Tibial nerve (tissue), 4 donors: ENCODE measurements at regions not wholly inside any gene's neighbourhood (a gene's known extent, or its start where the extent isn't known, plus 50 kb on each side); places are given as distances from the start of the nearest gene placed in this dataset.

ENCODE experiments used
- DNase-seq, 2 donors: peaks; one replicate each; pipeline ENCODE4 v3.0.0-alpha.2; 2019; ENCODE audit warnings: low spot score in 2 of 2
- H3K27ac ChIP-seq, 4 donors: fragments of 200-600 bp; sonication (generic) in 3 of 4; one replicate each; pipeline ENCODE4 v1.5.1; 2017 to 2019; ENCODE audit warnings: mild to moderate bottlenecking in 1 of 4
- H3K27me3 ChIP-seq, 2 donors: fragments of 200-600 bp; sonication (generic) in 1 of 2; one replicate each; pipeline versions ENCODE4 v1.5.1 to v1.6.0; 2017 to 2019
- H3K36me3 ChIP-seq, 3 donors: fragments of 200-600 bp; sonication (generic); one replicate each; pipeline ENCODE4 v1.5.1; 2018 to 2019
- H3K4me1 ChIP-seq, 4 donors: fragments of 200-600 bp; sonication (generic) in 3 of 4; one replicate each; pipeline ENCODE4 v1.5.1; 2017 to 2019
- H3K4me3 ChIP-seq, 4 donors: fragments of 200-600 bp; sonication (generic) in 3 of 4; one replicate each; pipeline ENCODE4 v1.5.1; 2017 to 2019; ENCODE audit warnings: mild to moderate bottlenecking in 1 of 4, moderate library complexity in 1 of 4
- H3K9me3 ChIP-seq, 4 donors: fragments of 200-600 bp; sonication (generic) in 3 of 4; one replicate each; pipeline ENCODE4 v1.5.1; 2017 to 2019
- EP300 ChIP-seq, 2 donors: sonication (generic); formaldehyde crosslinking; IDR thresholded peaks; one replicate each; pipeline ENCODE4 v1.6.1; 2017; ENCODE audit warnings: antibody characterized with exemption in 2 of 2, mild to moderate bottlenecking in 1 of 2
- POLR2A ChIP-seq, 2 donors: fragments of 450-650 bp; IDR thresholded peaks; one replicate each; pipeline ENCODE4 v1.6.1; 2017; ENCODE audit warnings: antibody characterized with exemption in 2 of 2, mild to moderate bottlenecking in 2 of 2, moderate library complexity in 2 of 2
- WGBS, 2 donors: methylation state at CpG; one replicate each; pipeline ENCODE4 v1.1.5; 2018; 5-methylcytosine and 5-hydroxymethylcytosine counted together
- TF ChIP-seq, protein P1 (sequence below), 5 experiments: fragments of 200-600 bp in 3 of 5; fragments of 450-650 bp in 2 of 5; sonication (generic) in 3 of 5; IDR thresholded peaks; one replicate each; pipeline ENCODE4 v1.5.1; 2016 to 2019; ENCODE audit warnings: antibody characterized with exemption in 5 of 5, mild to moderate bottlenecking in 3 of 5, moderate library complexity in 2 of 5

DNA sequence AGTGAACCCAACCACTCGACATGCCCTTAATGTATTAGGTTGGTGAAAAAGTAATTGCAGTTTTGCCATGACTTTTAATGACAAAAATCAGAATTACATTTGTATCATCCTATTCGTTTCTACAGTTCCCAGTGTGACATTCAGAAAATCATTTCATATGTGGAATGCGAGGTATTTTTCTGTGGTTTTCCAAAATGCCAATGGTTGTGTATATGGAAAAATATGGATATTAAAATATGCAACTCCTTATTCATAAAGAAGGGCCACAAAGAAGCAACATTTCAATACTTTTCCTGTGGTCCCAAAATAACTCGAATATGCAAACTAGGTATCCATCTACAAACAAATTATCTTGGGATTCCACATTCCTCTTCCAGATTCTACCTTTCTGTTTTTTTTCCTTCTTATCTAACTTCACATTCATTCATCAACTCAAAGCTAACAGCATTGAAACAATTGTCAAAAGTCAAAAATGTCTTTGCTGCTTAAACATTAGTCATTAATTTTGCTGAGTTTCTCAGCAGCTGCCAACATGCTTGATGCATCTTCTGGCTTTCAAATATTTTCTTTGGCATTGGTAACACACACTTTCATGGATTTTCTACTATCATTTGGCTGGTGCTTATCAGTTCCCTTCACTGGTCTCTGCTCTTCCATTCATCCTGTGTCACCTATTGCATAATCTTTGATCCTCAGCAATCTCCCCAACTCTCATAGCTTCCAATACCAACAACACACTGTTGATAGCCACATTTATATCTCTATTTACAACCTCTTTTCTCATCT lies 1445.4 kb downstream of the EFNB2 start:
- H3K36me3 ChIP-seq: no peaks in the 10 kb centered on the region
- no peak for DNase-seq
- no peaks in the 10 kb centered on the region for H3K27me3 ChIP-seq
- TF ChIP-seq EP300 (IDR thresholded peaks at IDR 0.05) (no peak), POLR2A (IDR thresholded peaks at IDR 0.05) (no peak)
- TF ChIP-seq, protein P1, sequence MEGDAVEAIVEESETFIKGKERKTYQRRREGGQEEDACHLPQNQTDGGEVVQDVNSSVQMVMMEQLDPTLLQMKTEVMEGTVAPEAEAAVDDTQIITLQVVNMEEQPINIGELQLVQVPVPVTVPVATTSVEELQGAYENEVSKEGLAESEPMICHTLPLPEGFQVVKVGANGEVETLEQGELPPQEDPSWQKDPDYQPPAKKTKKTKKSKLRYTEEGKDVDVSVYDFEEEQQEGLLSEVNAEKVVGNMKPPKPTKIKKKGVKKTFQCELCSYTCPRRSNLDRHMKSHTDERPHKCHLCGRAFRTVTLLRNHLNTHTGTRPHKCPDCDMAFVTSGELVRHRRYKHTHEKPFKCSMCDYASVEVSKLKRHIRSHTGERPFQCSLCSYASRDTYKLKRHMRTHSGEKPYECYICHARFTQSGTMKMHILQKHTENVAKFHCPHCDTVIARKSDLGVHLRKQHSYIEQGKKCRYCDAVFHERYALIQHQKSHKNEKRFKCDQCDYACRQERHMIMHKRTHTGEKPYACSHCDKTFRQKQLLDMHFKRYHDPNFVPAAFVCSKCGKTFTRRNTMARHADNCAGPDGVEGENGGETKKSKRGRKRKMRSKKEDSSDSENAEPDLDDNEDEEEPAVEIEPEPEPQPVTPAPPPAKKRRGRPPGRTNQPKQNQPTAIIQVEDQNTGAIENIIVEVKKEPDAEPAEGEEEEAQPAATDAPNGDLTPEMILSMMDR (IDR thresholded peaks at IDR 0.05): no peak
- no peak overlapping the region for H3K4me3 ChIP-seq
- H3K27ac ChIP-seq: no peak overlapping the region
- H3K4me1 ChIP-seq: no peaks in the 10 kb centered on the region
- 74 to 76% methylated on average over 4 of the region's 4 CpGs for WGBS, 2 donors
- H3K9me3 ChIP-seq: no peaks in the 10 kb centered on the region

DNA sequence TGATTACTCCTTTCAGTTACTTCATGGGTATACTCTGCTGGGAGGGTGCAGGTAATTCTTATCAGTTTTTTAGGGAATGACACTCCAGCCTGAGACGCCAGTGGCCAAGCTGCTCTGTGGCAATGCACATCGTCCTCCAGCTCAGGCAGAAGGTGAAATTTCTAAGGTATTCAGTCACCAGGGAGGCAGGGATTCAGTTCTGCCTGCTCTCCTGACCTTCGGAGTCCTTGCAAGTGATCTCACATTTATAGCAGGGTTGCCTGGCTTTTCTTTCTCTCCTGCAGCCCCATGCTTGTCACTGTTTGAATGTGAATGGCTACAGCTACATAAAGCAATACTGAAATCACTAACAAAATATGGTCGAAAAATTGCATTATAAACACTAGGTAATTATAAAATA lies 1447.5 kb downstream of the EFNB2 start:
- 58 to 73% methylated on average over 4 of the region's 4 CpGs for WGBS, 2 donors
- Histone ChIP-seq H3K4me3 (no peak overlapping the region), H3K9me3 (no peaks in the 10 kb centered on the region), H3K27me3 (no peaks in the 10 kb centered on the region), H3K4me1 (no peaks in the 10 kb centered on the region), H3K36me3 (no peaks in the 10 kb centered on the region), H3K27ac (no peak overlapping the region)
- DNase-seq: no peak
- TF ChIP-seq, protein P1 (IDR thresholded peaks at IDR 0.05): no peak
- TF ChIP-seq EP300 (IDR thresholded peaks at IDR 0.05) (no peak), POLR2A (IDR thresholded peaks at IDR 0.05) (no peak)

DNA sequence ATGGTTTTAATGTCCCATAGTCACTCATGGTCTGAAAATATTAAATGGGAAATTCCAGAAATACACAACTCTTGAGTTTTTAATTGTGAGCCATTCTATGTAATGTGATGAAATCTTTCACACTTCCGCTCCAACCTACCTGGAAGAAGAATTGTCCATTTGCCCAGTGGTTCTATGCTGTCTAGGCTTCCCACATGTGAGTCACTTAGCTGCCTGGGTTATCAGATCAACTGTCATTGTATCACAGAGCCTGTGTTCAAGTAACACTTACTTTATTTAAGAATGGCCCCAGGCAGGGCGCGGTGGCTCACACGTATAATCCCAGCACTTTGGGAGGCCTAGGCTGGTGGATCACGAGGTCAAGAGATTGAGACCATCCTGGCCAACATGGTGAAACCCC lies 1450.5 kb downstream of the EFNB2 start:
- no peak for DNase-seq
- WGBS, 2 donors: 82 to 85% methylated on average over 5 of the region's 5 CpGs
- no peaks in the 10 kb centered on the region for H3K4me1 ChIP-seq
- no peaks in the 10 kb centered on the region for H3K9me3 ChIP-seq
- H3K27ac ChIP-seq: no peak overlapping the region
- TF ChIP-seq POLR2A (IDR thresholded peaks at IDR 0.05): no peak
- TF ChIP-seq EP300 (IDR thresholded peaks at IDR 0.05): no peak
- TF ChIP-seq, protein P1 (IDR thresholded peaks at IDR 0.05): no peak
- no peaks in the 10 kb centered on the region for H3K27me3 ChIP-seq
- no peak overlapping the region for H3K4me3 ChIP-seq
- H3K36me3 ChIP-seq: no peaks in the 10 kb centered on the region

DNA sequence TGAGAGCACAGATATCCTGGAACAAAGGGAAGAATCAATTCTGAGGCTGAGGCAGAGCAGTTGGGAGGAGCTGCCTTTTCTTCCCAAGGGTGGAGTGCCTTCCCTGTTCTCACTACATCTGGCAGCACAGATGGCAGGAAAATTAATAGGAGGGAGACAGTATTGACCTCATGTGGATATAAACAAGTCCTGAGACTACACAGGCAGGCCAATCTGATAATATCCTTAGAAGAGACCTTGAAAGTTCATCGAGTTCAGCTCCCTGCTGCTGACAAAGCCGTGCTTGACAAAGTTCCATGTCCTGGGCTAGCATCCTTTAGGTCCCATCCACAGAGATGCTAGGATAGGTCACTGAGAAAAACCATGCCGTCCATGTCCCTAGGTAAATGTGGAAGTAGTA lies 1451.5 kb downstream of the EFNB2 start:
- no peaks in the 10 kb centered on the region for H3K9me3 ChIP-seq
- no peaks in the 10 kb centered on the region for H3K36me3 ChIP-seq
- no peaks in the 10 kb centered on the region for H3K4me1 ChIP-seq
- H3K27ac ChIP-seq: no peak overlapping the region
- H3K4me3 ChIP-seq: no peak overlapping the region
- no peak for DNase-seq
- H3K27me3 ChIP-seq: no peaks in the 10 kb centered on the region
- no peak for TF ChIP-seq EP300 (IDR thresholded peaks at IDR 0.05)
- no peak for TF ChIP-seq POLR2A (IDR thresholded peaks at IDR 0.05)
- TF ChIP-seq, protein P1 (IDR thresholded peaks at IDR 0.05): no peak
- WGBS, 2 donors: 53 to 74% methylated on average over 3 of the region's 3 CpGs

DNA sequence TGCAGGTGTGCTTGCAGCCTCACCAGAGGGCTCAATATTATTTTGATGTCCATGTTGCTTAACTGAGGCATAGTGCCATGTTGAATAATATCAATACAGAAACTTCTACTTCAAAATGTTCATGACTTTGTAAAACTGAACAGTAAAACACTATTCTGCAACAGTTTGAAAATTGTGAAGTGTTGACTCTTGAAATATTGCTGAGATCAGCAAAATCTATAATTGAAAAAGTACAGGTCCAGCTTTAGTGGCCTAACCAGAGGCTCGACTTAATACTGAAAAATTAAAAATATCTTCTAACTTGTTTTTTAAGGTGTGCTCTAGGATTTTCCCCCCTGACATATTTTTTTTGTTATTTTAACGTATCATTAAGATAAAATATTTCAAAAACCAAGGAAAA lies 1460.7 kb downstream of the EFNB2 start:
- no peaks in the 10 kb centered on the region for H3K27me3 ChIP-seq
- TF ChIP-seq, protein P1 (IDR thresholded peaks at IDR 0.05): no peak
- TF ChIP-seq EP300 (IDR thresholded peaks at IDR 0.05) (no peak), POLR2A (IDR thresholded peaks at IDR 0.05) (no peak)
- H3K36me3 ChIP-seq: no peaks in the 10 kb centered on the region
- WGBS, 2 donors: 90 to 93% methylated on average over 2 of the region's 2 CpGs
- no peaks in the 10 kb centered on the region for H3K9me3 ChIP-seq
- H3K4me1 ChIP-seq: peaks cover 0 to 6% (median 0%) of the 10 kb centered on the region in 4 donors
- no peak overlapping the region for H3K4me3 ChIP-seq
- H3K27ac ChIP-seq: no peak overlapping the region
- DNase-seq: no peak
